ENCODE measurements at regions not wholly inside any gene's neighbourhood (a gene's known extent, or its start where the extent isn't known, plus 50 kb on each side); places are given as distances from the start of the nearest gene placed in this dataset.
"Not testable (repeated sequence)": the region's sequence is repeated elsewhere in the genome, so short reads cannot be mapped to it uniquely, and the experiment has no call there.

GRCh38 chr6:169859978-169860703 is 108.7 kb downstream of the ERMARD start:
- DNase-seq (ENCODE audit: low spot score) = no peak

- no peak for DNase-seq (ENCODE audit: low spot score)
Observed at GRCh38 chr6:169859401-169859977, 108.1 kb downstream of the ERMARD start.

DNA sequence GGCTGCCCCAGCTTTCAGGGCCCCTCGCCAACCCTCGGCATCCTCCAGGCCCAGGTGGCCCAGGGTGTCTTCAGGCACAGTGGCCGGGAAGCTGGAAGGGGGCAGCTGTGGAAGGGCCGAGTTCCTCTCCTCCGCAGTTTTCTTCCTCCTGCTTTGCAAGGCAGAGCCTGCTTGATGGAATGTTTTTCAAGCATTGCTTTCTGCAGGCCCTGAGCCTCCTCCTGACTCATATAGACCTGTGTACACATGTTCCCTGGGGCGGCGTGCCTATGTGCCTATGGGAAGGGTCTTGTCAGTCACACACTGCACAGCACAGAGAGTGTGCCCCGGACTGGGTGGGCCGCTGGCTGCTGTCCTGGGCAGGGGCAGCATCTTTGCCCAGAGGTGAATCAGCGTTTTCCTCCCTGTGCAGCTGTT is 107.5 kb downstream of the ERMARD start:
- DNase-seq (ENCODE audit: low spot score) = no peak

GRCh38 chr6:169858293-169858934 is 107.0 kb downstream of the ERMARD start:
- no peak for DNase-seq (ENCODE audit: low spot score)

- DNase-seq (ENCODE audit: low spot score) = no peak
Observed at GRCh38 chr6:169857343-169858292, 106.2 kb downstream of the ERMARD start.

DNA sequence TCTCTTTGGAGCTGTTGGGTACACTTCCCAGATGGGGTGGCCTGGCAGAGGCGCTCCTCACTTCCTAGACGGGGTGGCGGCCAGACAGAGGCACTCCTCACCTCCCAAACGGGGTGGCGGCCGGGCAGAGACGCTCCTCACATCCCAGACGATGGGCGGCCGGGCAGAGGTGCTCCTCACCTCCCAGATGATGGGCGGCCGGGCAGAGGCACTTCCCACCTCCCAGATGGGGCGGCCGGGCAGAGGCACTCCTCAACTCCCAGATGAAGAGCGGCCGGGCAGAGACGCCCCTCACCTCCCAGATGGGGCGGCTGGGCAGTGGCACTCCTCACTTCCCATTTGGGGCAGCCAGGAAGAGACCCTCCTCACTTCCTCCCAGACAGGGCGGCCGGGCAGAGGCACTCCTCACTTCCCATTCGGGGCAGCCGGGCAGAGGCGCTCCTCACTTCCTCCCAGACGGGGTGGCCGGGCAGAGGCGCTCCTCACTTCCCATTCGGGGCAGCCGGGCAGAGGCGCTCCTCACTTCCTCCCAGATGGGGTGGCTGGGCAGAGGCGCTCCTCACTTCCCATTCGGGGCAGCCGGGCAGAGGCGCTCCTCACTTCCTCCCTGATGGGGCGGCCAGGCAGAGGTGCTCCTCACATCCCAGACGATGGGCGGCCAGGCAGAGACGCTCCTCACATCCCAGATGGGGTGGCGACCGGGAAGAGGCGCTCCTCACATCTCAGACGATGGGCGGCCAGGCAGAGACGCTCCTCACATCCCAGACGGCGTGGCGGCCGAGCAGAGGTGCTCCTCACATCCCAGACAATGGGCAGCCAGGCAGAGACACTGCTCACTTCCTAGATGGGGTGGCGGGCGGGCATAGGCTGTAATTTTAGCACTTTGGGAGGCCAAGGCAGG is 105.3 kb downstream of the ERMARD start:
- not testable (repeated sequence) for DNase-seq (ENCODE audit: low spot score)

GRCh38 chr6:169854813-169855212 is 103.4 kb downstream of the ERMARD start:
- no peak for DNase-seq (ENCODE audit: low spot score)

DNA sequence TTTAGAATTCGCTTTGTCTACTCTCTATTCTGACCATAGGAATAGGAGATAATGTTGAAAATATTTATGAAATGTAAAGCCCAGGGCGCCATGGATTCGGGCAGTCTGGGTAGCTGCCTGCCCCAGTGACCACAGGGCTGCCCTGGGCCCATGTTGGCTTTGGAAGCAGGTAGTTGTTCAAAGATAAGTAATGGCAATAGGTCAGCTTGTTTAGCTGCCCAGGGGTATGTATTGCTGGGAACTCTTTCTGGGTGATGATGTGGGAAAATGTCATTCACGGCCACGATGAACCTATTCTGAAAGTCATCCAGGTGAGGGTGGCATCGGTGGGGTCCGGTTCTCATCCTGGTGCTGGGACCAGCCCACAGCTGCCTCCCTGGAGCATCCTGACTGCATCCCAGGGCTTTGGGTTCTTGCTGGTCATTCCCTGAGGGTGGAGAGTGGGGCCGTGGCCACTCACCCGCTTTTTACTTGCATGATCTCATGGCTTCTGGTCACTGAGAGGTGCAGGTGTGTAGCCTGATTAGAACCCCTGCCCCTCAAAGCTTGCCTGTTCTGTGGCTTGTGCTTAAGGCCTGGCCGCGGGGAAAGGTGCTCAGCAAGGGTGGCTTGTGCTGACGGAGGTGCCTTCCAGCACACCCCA is 102.8 kb downstream of the ERMARD start:
- DNase-seq (ENCODE audit: low spot score) = no peak

- DNase-seq (ENCODE audit: low spot score) = no peak
Observed at GRCh38 chr6:169853196-169854082, 102.0 kb downstream of the ERMARD start.

DNA sequence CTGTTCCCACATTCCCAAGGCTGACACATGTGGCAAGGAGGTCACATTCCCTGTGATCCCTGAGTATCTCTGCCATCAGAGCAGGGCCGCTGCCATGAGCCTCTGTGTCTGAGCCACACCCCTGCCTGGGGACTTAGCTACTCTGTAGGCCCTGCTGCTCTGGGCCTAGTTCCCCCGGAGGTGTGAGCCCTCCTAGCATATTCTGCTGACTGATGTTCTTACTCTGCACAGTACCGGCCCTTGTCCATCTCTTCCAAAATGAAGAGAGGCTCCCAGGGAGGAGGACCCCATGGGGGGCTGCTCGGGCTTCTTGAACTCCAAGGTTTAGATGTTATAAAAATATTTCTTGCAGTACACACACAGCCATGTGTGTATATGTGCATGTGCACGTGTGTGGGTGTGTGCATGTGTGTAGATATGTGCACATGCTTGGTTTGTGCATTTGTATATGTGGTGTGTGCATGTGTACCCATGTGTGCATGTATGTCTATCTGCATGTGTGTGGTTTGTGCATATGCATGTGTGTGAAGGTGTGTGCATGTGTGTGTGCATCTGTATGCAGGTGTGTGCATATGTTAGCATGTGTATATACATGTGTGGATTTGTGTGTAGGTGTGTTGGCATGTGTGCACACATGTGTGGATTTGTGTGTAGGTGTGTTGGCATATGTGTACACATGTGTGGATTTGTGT is 101.2 kb downstream of the ERMARD start:
- DNase-seq (ENCODE audit: low spot score) = no peak

DNA sequence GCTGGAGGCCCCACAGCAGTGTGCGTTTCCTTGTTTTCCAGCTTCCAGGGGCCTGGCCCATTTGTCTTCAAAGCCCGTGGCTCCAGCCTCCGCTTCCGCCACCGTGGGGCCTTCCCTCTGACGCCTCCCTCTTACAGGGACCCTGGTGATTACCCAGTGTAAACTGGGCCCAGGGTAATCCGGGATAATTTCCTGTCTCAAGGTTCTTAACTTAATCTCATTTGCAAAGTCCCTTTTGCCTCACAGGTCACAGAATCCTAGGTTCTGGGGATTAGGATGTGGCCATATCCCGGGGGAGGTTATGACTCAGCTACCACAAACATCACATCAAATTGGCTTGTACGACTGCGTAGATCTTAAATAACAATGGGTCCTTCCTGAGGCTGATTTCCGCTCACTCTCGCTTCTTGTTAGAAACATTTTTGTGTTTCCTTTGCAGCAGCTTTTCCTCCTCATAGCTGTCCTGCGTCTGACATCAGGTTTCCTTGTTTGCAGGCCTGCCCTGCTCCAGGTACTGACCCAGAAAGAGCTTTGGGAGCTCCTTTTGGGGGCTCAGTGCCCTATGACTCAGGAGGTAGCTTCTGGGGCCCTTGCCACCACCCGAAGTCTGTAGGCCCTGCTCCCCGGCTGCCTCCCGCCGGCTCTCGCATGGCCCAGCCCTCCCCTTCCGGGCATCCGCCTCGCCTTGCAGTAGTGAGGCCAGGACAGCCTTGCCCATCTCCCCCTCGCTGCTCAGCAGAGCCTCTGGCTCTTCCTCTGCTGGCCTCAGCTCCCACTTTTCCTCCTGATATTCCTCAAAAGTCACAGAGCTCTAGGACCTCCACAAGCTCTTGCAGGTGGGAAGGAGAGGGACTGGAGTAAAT is 100.5 kb downstream of the ERMARD start:
- no peak for DNase-seq (ENCODE audit: low spot score)

DNA sequence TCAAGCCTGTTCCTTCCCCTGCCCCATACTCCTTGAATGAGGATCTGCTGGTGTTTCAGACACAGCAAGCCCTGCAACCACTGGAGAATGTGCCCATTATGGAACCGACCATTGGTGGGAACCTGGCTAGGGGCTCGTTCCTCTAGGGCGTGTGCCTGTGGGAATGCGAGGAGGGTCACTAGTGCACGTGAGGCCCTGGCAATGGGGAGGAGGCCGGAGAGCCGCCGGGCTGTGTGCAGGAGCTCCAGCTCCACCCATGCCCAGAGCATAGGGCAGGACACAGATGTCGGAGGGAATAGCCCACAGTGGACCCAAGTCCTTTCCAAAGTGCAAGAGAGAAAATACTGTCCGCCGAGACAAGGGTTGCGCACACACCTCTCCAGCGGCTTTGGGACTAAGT is 99.3 kb downstream of the ERMARD start:
- no peak for DNase-seq (ENCODE audit: low spot score)

DNA sequence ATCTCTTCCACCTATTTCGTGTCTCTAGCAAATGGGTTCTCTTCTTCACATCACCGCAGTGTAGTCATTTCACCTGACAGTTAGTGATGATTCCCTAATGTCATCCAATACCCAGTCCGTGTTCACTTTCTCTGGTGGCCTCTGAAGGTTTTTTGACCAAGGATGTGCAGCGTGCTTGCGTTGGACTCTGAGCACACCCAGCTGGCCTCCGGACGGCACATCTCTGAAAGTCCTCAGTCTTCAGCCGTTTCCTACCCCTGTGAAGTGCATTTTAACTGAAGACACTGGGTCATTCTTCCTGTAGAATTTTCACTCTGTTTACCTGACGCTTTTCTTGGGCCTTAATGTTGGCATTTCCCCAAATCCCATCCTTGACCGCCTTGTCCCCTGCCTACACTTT is 98.7 kb downstream of the ERMARD start:
- no peak for DNase-seq (ENCODE audit: low spot score)

- DNase-seq (ENCODE audit: low spot score) = no peak
Observed at GRCh38 chr6:169849396-169849795, 98.0 kb downstream of the ERMARD start.

GRCh38 chr6:169848946-169849345 is 97.5 kb downstream of the ERMARD start:
- DNase-seq (ENCODE audit: low spot score) = no peak

- no peak for DNase-seq (ENCODE audit: low spot score)
Observed at GRCh38 chr6:169847901-169848311, 96.5 kb downstream of the ERMARD start.

GRCh38 chr6:169847141-169847674 is 95.8 kb downstream of the ERMARD start:
- DNase-seq (ENCODE audit: low spot score) = no peak
